Ascending aorta (tissue), 2 donors: ENCODE measurements at regions not wholly inside any gene's neighbourhood (a gene's known extent, or its start where the extent isn't known, plus 50 kb on each side); places are given as distances from the start of the nearest gene placed in this dataset.

Experiments
- DNase-seq, 2 donors: peaks; one replicate each; pipeline ENCODE4 v3.0.0-alpha.2; 2019; ENCODE audit warnings: low spot score in 2 of 2
- H3K27ac ChIP-seq, 2 donors: fragments of 200-600 bp; sonication (generic); one replicate each; pipeline ENCODE4 v1.5.1; 2016 to 2017; ENCODE audit warnings: mild to moderate bottlenecking in 1 of 2
- H3K27me3 ChIP-seq: fragments of 200-600 bp; sonication (generic); one replicate; pipeline ENCODE4 v1.5.1; 2017
- H3K36me3 ChIP-seq, 2 donors: fragments of 200-600 bp; sonication (generic); one replicate each; pipeline ENCODE4 v1.5.1; 2016
- H3K4me1 ChIP-seq, 2 donors: fragments of 200-600 bp; sonication (generic); one replicate each; pipeline ENCODE4 v1.5.1; 2016 to 2017; ENCODE audit warnings: mild to moderate bottlenecking in 1 of 2
- H3K4me3 ChIP-seq, 2 donors: fragments of 200-600 bp; sonication (generic); one replicate each; pipeline ENCODE4 v1.5.1; 2016 to 2017; ENCODE audit warnings: mild to moderate bottlenecking in 1 of 2
- H3K9me3 ChIP-seq, 2 donors: fragments of 200-600 bp; sonication (generic); one replicate each; pipeline ENCODE4 v1.5.1; 2016
- CTCF ChIP-seq, 3 experiments: fragments of 200-600 bp in 2 of 3; fragments of 450-650 bp in 1 of 3; sonication (generic) in 2 of 3; IDR thresholded peaks; one replicate each; pipeline ENCODE4 v1.5.1; 2016 to 2019; ENCODE audit warnings: antibody characterized with exemption in 3 of 3, mild to moderate bottlenecking in 1 of 3, moderate library complexity in 1 of 3
- intact Hi-C: fragments of 100-400 bp; cut with DNase I; formaldehyde crosslinking; loops from one replicate; pipeline ENCODE4 v1.15.1; 2023

- no peak overlapping the region for H3K27ac ChIP-seq
- H3K9me3 ChIP-seq = no peaks in the 10 kb centered on the region
- H3K27me3 ChIP-seq = no peaks in the 10 kb centered on the region
- H3K36me3 ChIP-seq = no peaks in the 10 kb centered on the region
- intact Hi-C loops = no loop called here
- no peaks in the 10 kb centered on the region for H3K4me1 ChIP-seq
- H3K4me3 ChIP-seq = no peak overlapping the region
- DNase-seq = no peak
- no peak for TF ChIP-seq CTCF (IDR thresholded peaks at IDR 0.05)
These were observed 204.1 kb upstream of the PTGFR start for GRCh38 chr1:78286686-78287085.

- no peak for DNase-seq
- no peaks in the 10 kb centered on the region for H3K27me3 ChIP-seq
- no peak overlapping the region for H3K4me3 ChIP-seq
- no peak for TF ChIP-seq CTCF (IDR thresholded peaks at IDR 0.05)
- H3K27ac ChIP-seq = no peak overlapping the region
- no peaks in the 10 kb centered on the region for H3K36me3 ChIP-seq
- H3K9me3 ChIP-seq = no peaks in the 10 kb centered on the region
- intact Hi-C loops = no loop called here
- H3K4me1 ChIP-seq = no peaks in the 10 kb centered on the region
These were observed 201.2 kb upstream of the PTGFR start for GRCh38 chr1:78289603-78290002.

GRCh38 chr1:78291418-78291817 lies 199.4 kb upstream of the PTGFR start:
- H3K27me3 ChIP-seq = no peaks in the 10 kb centered on the region
- no peak overlapping the region for H3K27ac ChIP-seq
- DNase-seq = no peak
- no peaks in the 10 kb centered on the region for H3K4me1 ChIP-seq
- H3K4me3 ChIP-seq = no peak overlapping the region
- intact Hi-C loops = no loop called here
- no peaks in the 10 kb centered on the region for H3K9me3 ChIP-seq
- no peaks in the 10 kb centered on the region for H3K36me3 ChIP-seq
- no peak for TF ChIP-seq CTCF (IDR thresholded peaks at IDR 0.05)

- intact Hi-C loops = no loop called here
- H3K9me3 ChIP-seq = no peaks in the 10 kb centered on the region
- TF ChIP-seq CTCF (IDR thresholded peaks at IDR 0.05) = no peak
- no peaks in the 10 kb centered on the region for H3K36me3 ChIP-seq
- H3K27ac ChIP-seq = no peak overlapping the region
- no peaks in the 10 kb centered on the region for H3K27me3 ChIP-seq
- H3K4me1 ChIP-seq = no peaks in the 10 kb centered on the region
- H3K4me3 ChIP-seq = no peak overlapping the region
- DNase-seq = no peak
These were observed 198.9 kb upstream of the PTGFR start for GRCh38 chr1:78291872-78292271.

- intact Hi-C loops = no loop called here
- Histone ChIP-seq H3K9me3 (no peaks in the 10 kb centered on the region), H3K36me3 (no peaks in the 10 kb centered on the region), H3K27me3 (no peaks in the 10 kb centered on the region), H3K4me3 (no peak overlapping the region), H3K27ac (no peak overlapping the region), H3K4me1 (no peaks in the 10 kb centered on the region)
- no peak for DNase-seq
- no peak for TF ChIP-seq CTCF (IDR thresholded peaks at IDR 0.05)
These were observed 198.4 kb upstream of the PTGFR start for GRCh38 chr1:78292361-78292760.

- Histone ChIP-seq H3K4me3 (no peak overlapping the region), H3K27ac (no peak overlapping the region), H3K27me3 (no peaks in the 10 kb centered on the region), H3K4me1 (no peaks in the 10 kb centered on the region), H3K36me3 (no peaks in the 10 kb centered on the region), H3K9me3 (no peaks in the 10 kb centered on the region)
- no peak for TF ChIP-seq CTCF (IDR thresholded peaks at IDR 0.05)
- intact Hi-C loops = no loop called here
- DNase-seq = no peak
These were observed 192.9 kb upstream of the PTGFR start for GRCh38 chr1:78297836-78298235.
